MM.1S (cell line): ENCODE measurements at regions not wholly inside any gene's neighbourhood (a gene's known extent, or its start where the extent isn't known, plus 50 kb on each side); places are given as distances from the start of the nearest gene placed in this dataset.
A peak's percentile ranks its signal among the peaks of the same experiment; 100 is the strongest.

ENCODE experiments used
- DNase-seq: peaks from one replicate; pipeline ENCODE4 v3.0.0-alpha.2; 2015
- H2AFZ ChIP-seq: fragments of 300-600 bp; sonication (generic); 2 replicates; pipeline ENCODE4 v1.6.0; 2016; ENCODE audit warnings: antibody characterized with exemption, low read length
- H3F3A ChIP-seq: fragments of 300-600 bp; sonication (generic); 2 replicates; pipeline ENCODE4 v1.6.1; 2016; ENCODE audit warnings: mild to moderate bottlenecking, antibody characterized with exemption, low read length, moderate library complexity, mixed read lengths; ENCODE audit not compliant: insufficient read depth
- H3K27ac ChIP-seq: fragments of 300-600 bp; sonication (generic); 2 replicates; pipeline ENCODE4 v1.5.1; 2016; ENCODE audit warnings: mild to moderate bottlenecking, low read length
- H3K27me3 ChIP-seq: fragments of 300-600 bp; sonication (generic); replicated peaks from 2 replicates; pipeline ENCODE4 v1.6.0; 2016; ENCODE audit warnings: low read length; ENCODE audit not compliant: insufficient read depth
- H3K36me3 ChIP-seq: fragments of 300-600 bp; sonication (generic); replicated peaks from 2 replicates; pipeline ENCODE4 v1.6.1; 2016; ENCODE audit warnings: mild to moderate bottlenecking, low read length, mixed read lengths; ENCODE audit not compliant: insufficient read depth
- H3K4me1 ChIP-seq: fragments of 300-600 bp; sonication (generic); 2 replicates; pipeline ENCODE4 v1.6.1; 2016; ENCODE audit warnings: low read length, mixed read lengths
- H3K4me2 ChIP-seq: fragments of 300-600 bp; sonication (generic); 2 replicates; pipeline ENCODE4 v1.6.0; 2016; ENCODE audit warnings: low read depth, low read length
- H3K4me3 ChIP-seq: fragments of 300-600 bp; sonication (generic); 2 replicates; pipeline ENCODE4 v1.5.1; 2016; ENCODE audit warnings: low read length, mixed read lengths
- H3K79me2 ChIP-seq: fragments of 300-600 bp; sonication (generic); 2 replicates; pipeline ENCODE4 v1.6.1; 2016; ENCODE audit warnings: mixed run types, low read length, mixed read lengths
- H3K9ac ChIP-seq: fragments of 300-600 bp; sonication (generic); 2 replicates; pipeline ENCODE4 v1.6.1; 2016; ENCODE audit warnings: low read length, mixed read lengths
- H3K9me2 ChIP-seq: fragments of 300-600 bp; sonication (generic); replicated peaks from 2 replicates; pipeline ENCODE4 v1.6.1; 2016; ENCODE audit warnings: mild to moderate bottlenecking, low read length, mixed read lengths; ENCODE audit not compliant: insufficient read depth
- H3K9me3 ChIP-seq: fragments of 300-600 bp; sonication (generic); replicated peaks from 2 replicates; pipeline ENCODE4 v1.6.1; 2016; ENCODE audit warnings: mild to moderate bottlenecking, low read length, mixed read lengths; ENCODE audit not compliant: insufficient read depth
- H4K20me1 ChIP-seq: fragments of 300-600 bp; sonication (generic); 2 replicates; pipeline ENCODE4 v1.6.1; 2016; ENCODE audit warnings: mild to moderate bottlenecking, low read length, moderate library complexity, mixed read lengths; ENCODE audit not compliant: insufficient read depth
- CTCF ChIP-seq: fragments of 300-600 bp; sonication (generic); IDR thresholded peaks from 2 replicates; pipeline ENCODE4 v1.5.1; 2016; ENCODE audit warnings: antibody characterized with exemption, low read length, mixed read lengths
- EZH2 ChIP-seq: fragments of 300-600 bp; sonication (generic); optimal IDR thresholded peaks from 2 replicates; pipeline ENCODE3; 2017; ENCODE audit warnings: low read depth, mild to moderate bottlenecking, antibody characterized with exemption, low read length, mixed read lengths
- EZH2phosphoT487 ChIP-seq: fragments of 300-600 bp; sonication (generic); IDR thresholded peaks from 2 replicates; pipeline ENCODE4 v1.6.1; 2018; ENCODE audit warnings: antibody characterized with exemption, low read length

- no peak overlapping the region for H3K4me2 ChIP-seq
- no peak overlapping the region for H2AFZ ChIP-seq
- H3K4me3 ChIP-seq, result no peak overlapping the region
- no peaks in the 10 kb centered on the region for H4K20me1 ChIP-seq
- H3K27me3 ChIP-seq, result no peaks in the 10 kb centered on the region
- no peak overlapping the region for H3K9ac ChIP-seq
- TF ChIP-seq EZH2 (no peak), CTCF (no peak), EZH2phosphoT487 (no peak)
- H3F3A ChIP-seq, result no peaks in the 10 kb centered on the region
- H3K9me3 ChIP-seq, result no peaks in the 10 kb centered on the region
- no peaks in the 10 kb centered on the region for H3K79me2 ChIP-seq
- no peak for DNase-seq
- no peaks in the 10 kb centered on the region for H3K36me3 ChIP-seq
- no peaks in the 10 kb centered on the region for H3K4me1 ChIP-seq
- H3K9me2 ChIP-seq, result no peaks in the 10 kb centered on the region
- H3K27ac ChIP-seq, result no peak overlapping the region
Observed at GRCh38 chr11:29023761-29024160, 915.6 kb downstream of the METTL15 start.

GRCh38 chr11:29022676-29023075, 914.5 kb downstream of the METTL15 start:
- no peak overlapping the region for H3K4me2 ChIP-seq
- no peaks in the 10 kb centered on the region for H3K9me3 ChIP-seq
- no peak for DNase-seq
- no peaks in the 10 kb centered on the region for H3K36me3 ChIP-seq
- no peaks in the 10 kb centered on the region for H4K20me1 ChIP-seq
- H3K4me1 ChIP-seq, result no peaks in the 10 kb centered on the region
- H3K4me3 ChIP-seq, result no peak overlapping the region
- H3K9me2 ChIP-seq, result no peaks in the 10 kb centered on the region
- H3F3A ChIP-seq, result no peaks in the 10 kb centered on the region
- H3K27ac ChIP-seq, result no peak overlapping the region
- no peak for TF ChIP-seq EZH2
- TF ChIP-seq CTCF, result no peak
- no peak for TF ChIP-seq EZH2phosphoT487
- no peak overlapping the region for H2AFZ ChIP-seq
- no peaks in the 10 kb centered on the region for H3K27me3 ChIP-seq
- H3K79me2 ChIP-seq, result no peaks in the 10 kb centered on the region
- no peak overlapping the region for H3K9ac ChIP-seq

GRCh38 chr11:29019960-29020683, 911.9 kb downstream of the METTL15 start:
- TF ChIP-seq CTCF (peak; percentile 54), EZH2 (no peak)
- Histone ChIP-seq H3K9me3 (no peaks in the 10 kb centered on the region), H3K36me3 (no peaks in the 10 kb centered on the region), H3K4me1 (no peaks in the 10 kb centered on the region), H2AFZ (no peak overlapping the region), H3K79me2 (no peaks in the 10 kb centered on the region), H3K4me2 (no peak overlapping the region), H3K9me2 (no peaks in the 10 kb centered on the region), H4K20me1 (no peaks in the 10 kb centered on the region), H3K27ac (no peak overlapping the region), H3K27me3 (no peaks in the 10 kb centered on the region), H3K9ac (no peak overlapping the region), H3F3A (no peaks in the 10 kb centered on the region), H3K4me3 (no peak overlapping the region)
- DNase-seq, result no peak
